Natural killer cell (primary cell): ENCODE measurements at regions not wholly inside any gene's neighbourhood (a gene's known extent, or its start where the extent isn't known, plus 50 kb on each side); places are given as distances from the start of the nearest gene placed in this dataset.

Experiments used
- ATAC-seq, 3 donors: fragments of 150-1000 bp in 2 of 3; fragments of 200-7000 bp in 1 of 3; cut with Tn5 transposase; 1 replicate in 1 of 3; 2 replicates in 2 of 3; pipeline ENCODE4 v1.10.0; 2021; ENCODE audit warnings: mild to moderate bottlenecking in 2 of 3, moderate library complexity in 2 of 3
- DNase-seq, 2 donors: peaks; one replicate each; pipeline versions ENCODE4 v3.0.0 to v3.0.0-alpha.2; 2013 to 2021; ENCODE audit warnings: mixed read lengths in 1 of 2
- H3K27ac ChIP-seq: one replicate; pipeline ENCODE4 v1.5.1; 2013; ENCODE audit warnings: mild to moderate bottlenecking, low read length
- H3K27me3 ChIP-seq: one replicate; pipeline ENCODE4 v1.6.1; 2013; ENCODE audit warnings: low read length; ENCODE audit not compliant: control insufficient read depth, insufficient read depth
- H3K36me3 ChIP-seq: one replicate; pipeline ENCODE4 v1.6.1; 2013; ENCODE audit warnings: low read length; ENCODE audit not compliant: control insufficient read depth, insufficient read depth
- H3K4me1 ChIP-seq: one replicate; pipeline ENCODE4 v1.6.1; 2013; ENCODE audit warnings: low read length; ENCODE audit not compliant: control insufficient read depth, insufficient read depth
- H3K4me3 ChIP-seq: one replicate; pipeline ENCODE4 v1.5.1; 2013; ENCODE audit warnings: low read length
- H3K9me3 ChIP-seq: one replicate; pipeline ENCODE4 v1.6.1; 2013; ENCODE audit warnings: low read length; ENCODE audit not compliant: control insufficient read depth, insufficient read depth
- H3K27ac Mint-ChIP-seq, 2 donors: one replicate each; pipeline ENCODE4 v1.8.0; 2022; ENCODE audit warnings: mild to moderate bottlenecking in 2 of 2, mixed read lengths in 2 of 2, moderate library complexity in 1 of 2
- H3K27me3 Mint-ChIP-seq, 2 donors: one replicate each; pipeline ENCODE4 v1.8.0; 2022; ENCODE audit warnings: low read depth in 2 of 2, mixed read lengths in 2 of 2
- H3K36me3 Mint-ChIP-seq: one replicate; pipeline ENCODE4 v1.8.0; 2022; ENCODE audit warnings: mixed read lengths
- H3K4me1 Mint-ChIP-seq, 2 donors: one replicate each; pipeline ENCODE4 v1.8.0; 2022; ENCODE audit warnings: mixed read lengths in 2 of 2
- H3K4me3 Mint-ChIP-seq: one replicate; pipeline ENCODE4 v1.8.0; 2022; ENCODE audit warnings: mild to moderate bottlenecking, moderate library complexity, mixed read lengths
- H3K9me3 Mint-ChIP-seq, 2 donors: one replicate each; pipeline ENCODE4 v1.8.0; 2022; ENCODE audit warnings: mixed read lengths in 2 of 2
- CTCF ChIP-seq: fragments of 200-600 bp; IDR thresholded peaks from one replicate; pipeline ENCODE4 v1.8.0; 2022; ENCODE audit warnings: antibody characterized with exemption
- WGBS: methylation state at CpG from one replicate; pipeline ENCODE4 v1.1.7; 2013; ENCODE audit warnings: missing lambda C conversion rate; ENCODE audit not compliant: insufficient coverage; 5-methylcytosine and 5-hydroxymethylcytosine counted together
- intact Hi-C: fragments of 100-400 bp; cut with micrococcal nuclease; formaldehyde crosslinking; loops from one replicate; pipeline ENCODE4 v1.14.2; 2022

- WGBS: 100% methylated on average over 1 of the region's 1 CpG
- no peak overlapping the region for H3K4me3 Mint-ChIP-seq
- intact Hi-C loops: no loop called here
- ATAC-seq: no peak
- no peaks in the 10 kb centered on the region for H3K36me3 Mint-ChIP-seq
- no peak overlapping the region for H3K27ac Mint-ChIP-seq
- Histone ChIP-seq H3K4me1 (no peaks in the 10 kb centered on the region), H3K9me3 (no peaks in the 10 kb centered on the region), H3K27me3 (no peaks in the 10 kb centered on the region), H3K36me3 (no peaks in the 10 kb centered on the region), H3K4me3 (no peak overlapping the region), H3K27ac (no peak overlapping the region)
- no peaks in the 10 kb centered on the region for H3K4me1 Mint-ChIP-seq
- no peak for DNase-seq
- TF ChIP-seq CTCF: no peak
- H3K27me3 Mint-ChIP-seq: peaks cover 0 to 9% of the 10 kb centered on the region in 2 donors
- H3K9me3 Mint-ChIP-seq: no peaks in the 10 kb centered on the region
Measured at GRCh38 chr4:42824278-42824977, 68.1 kb upstream of the GRXCR1 start.

GRCh38 chr4:42821230-42821629 lies 71.3 kb upstream of the GRXCR1 start:
- Mint-ChIP-seq H3K36me3 (no peaks in the 10 kb centered on the region), H3K9me3 (no peaks in the 10 kb centered on the region), H3K27ac (no peak overlapping the region), H3K27me3 (peaks cover 0 to 10% of the 10 kb centered on the region in 2 donors), H3K4me1 (no peaks in the 10 kb centered on the region), H3K4me3 (no peak overlapping the region)
- intact Hi-C loops: no loop called here
- Histone ChIP-seq H3K27me3 (no peaks in the 10 kb centered on the region), H3K27ac (no peak overlapping the region), H3K9me3 (no peaks in the 10 kb centered on the region), H3K4me3 (no peak overlapping the region), H3K36me3 (no peaks in the 10 kb centered on the region), H3K4me1 (no peaks in the 10 kb centered on the region)
- ATAC-seq: no peak
- TF ChIP-seq CTCF: no peak
- no peak for DNase-seq

- intact Hi-C loops: no loop called here
- Histone ChIP-seq H3K4me1 (no peaks in the 10 kb centered on the region), H3K4me3 (no peak overlapping the region), H3K36me3 (no peaks in the 10 kb centered on the region), H3K27me3 (no peaks in the 10 kb centered on the region), H3K27ac (no peak overlapping the region), H3K9me3 (no peaks in the 10 kb centered on the region)
- Mint-ChIP-seq H3K27me3 (peaks cover 0 to 10% of the 10 kb centered on the region in 2 donors), H3K4me3 (no peak overlapping the region), H3K9me3 (no peaks in the 10 kb centered on the region), H3K36me3 (no peaks in the 10 kb centered on the region), H3K4me1 (no peaks in the 10 kb centered on the region), H3K27ac (no peak overlapping the region)
- TF ChIP-seq CTCF: no peak
- DNase-seq: no peak
- WGBS: 65% methylated on average over 2 of the region's 2 CpGs
- ATAC-seq: no peak
Measured at GRCh38 chr4:42819863-42820514, 72.5 kb upstream of the GRXCR1 start.

GRCh38 chr4:42817913-42818312 lies 74.6 kb upstream of the GRXCR1 start:
- Mint-ChIP-seq H3K4me1 (no peaks in the 10 kb centered on the region), H3K4me3 (no peak overlapping the region), H3K9me3 (no peaks in the 10 kb centered on the region), H3K27ac (no peak overlapping the region), H3K27me3 (peaks cover 0 to 6% of the 10 kb centered on the region in 2 donors), H3K36me3 (no peaks in the 10 kb centered on the region)
- intact Hi-C loops: no loop called here
- Histone ChIP-seq H3K4me3 (no peak overlapping the region), H3K27ac (no peak overlapping the region), H3K27me3 (no peaks in the 10 kb centered on the region), H3K9me3 (no peaks in the 10 kb centered on the region), H3K4me1 (no peaks in the 10 kb centered on the region), H3K36me3 (no peaks in the 10 kb centered on the region)
- TF ChIP-seq CTCF: no peak
- ATAC-seq (no peak), DNase-seq (no peak)
